HL-60 (cell line): ENCODE measurements at regions not wholly inside any gene's neighbourhood (a gene's known extent, or its start where the extent isn't known, plus 50 kb on each side); places are given as distances from the start of the nearest gene placed in this dataset.

Experiments used
- GABPA ChIP-seq: IDR thresholded peaks from 2 replicates; pipeline ENCODE4 v1.6.1; 2012; ENCODE audit warnings: low read depth
- POLR2AphosphoS5 ChIP-seq: IDR thresholded peaks from 2 replicates; pipeline ENCODE4 v1.6.1; 2012; ENCODE audit warnings: low read depth
- SPI1 ChIP-seq: IDR thresholded peaks from 2 replicates; pipeline ENCODE4 v1.6.1; 2012; ENCODE audit warnings: low read depth, mild to moderate bottlenecking, borderline replicate concordance
- TF ChIP-seq, protein P1 (sequence below): IDR thresholded peaks from one replicate; pipeline ENCODE4 v1.5.1; 2011; ENCODE audit warnings: low read length, control low read depth, inconsistent platforms; ENCODE audit not compliant: insufficient read depth
- TF ChIP-seq, protein P2 (sequence below): IDR thresholded peaks from 2 replicates; pipeline ENCODE4 v1.6.1; 2012; ENCODE audit warnings: low read depth; ENCODE audit not compliant: insufficient replicate concordance

DNA sequence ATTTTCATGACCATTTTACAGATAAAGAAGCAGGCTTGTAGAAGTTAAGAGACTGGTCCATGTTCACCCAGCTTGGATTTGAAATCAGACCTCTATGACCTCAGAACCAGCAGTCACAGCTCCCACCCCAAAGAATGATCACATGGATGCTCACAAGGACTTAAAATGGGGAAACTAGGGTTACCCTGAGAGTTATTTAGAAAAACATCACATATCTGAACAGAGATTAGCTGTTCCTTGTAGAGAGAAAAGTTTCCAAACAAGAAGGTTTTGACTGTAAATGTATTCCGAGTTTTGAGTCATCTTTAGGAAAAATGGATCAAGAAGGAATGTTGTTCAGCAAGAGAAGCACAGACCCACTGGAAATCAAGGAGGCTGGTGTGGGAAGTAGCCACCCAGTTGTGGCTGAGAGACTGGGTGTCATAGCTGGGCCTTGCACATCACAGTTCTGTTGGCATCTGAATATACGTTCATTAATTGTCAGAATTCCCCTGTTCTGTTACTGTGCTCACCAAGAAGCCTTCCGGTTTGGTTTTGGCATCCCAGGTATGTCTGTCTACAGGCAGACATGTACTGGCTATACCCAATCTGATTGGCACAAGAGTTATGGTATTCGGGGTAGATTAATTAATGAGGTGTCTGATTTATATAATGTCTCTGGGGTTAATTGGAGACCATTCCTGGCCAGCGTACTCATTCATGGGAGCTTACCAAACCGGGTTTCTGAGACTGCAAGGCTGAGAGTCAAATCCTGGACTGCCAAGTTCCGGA, 371.8 kb upstream of the SLC14A2 start:
- TF ChIP-seq, protein P1, sequence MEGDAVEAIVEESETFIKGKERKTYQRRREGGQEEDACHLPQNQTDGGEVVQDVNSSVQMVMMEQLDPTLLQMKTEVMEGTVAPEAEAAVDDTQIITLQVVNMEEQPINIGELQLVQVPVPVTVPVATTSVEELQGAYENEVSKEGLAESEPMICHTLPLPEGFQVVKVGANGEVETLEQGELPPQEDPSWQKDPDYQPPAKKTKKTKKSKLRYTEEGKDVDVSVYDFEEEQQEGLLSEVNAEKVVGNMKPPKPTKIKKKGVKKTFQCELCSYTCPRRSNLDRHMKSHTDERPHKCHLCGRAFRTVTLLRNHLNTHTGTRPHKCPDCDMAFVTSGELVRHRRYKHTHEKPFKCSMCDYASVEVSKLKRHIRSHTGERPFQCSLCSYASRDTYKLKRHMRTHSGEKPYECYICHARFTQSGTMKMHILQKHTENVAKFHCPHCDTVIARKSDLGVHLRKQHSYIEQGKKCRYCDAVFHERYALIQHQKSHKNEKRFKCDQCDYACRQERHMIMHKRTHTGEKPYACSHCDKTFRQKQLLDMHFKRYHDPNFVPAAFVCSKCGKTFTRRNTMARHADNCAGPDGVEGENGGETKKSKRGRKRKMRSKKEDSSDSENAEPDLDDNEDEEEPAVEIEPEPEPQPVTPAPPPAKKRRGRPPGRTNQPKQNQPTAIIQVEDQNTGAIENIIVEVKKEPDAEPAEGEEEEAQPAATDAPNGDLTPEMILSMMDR: no peak
- TF ChIP-seq GABPA (no peak), POLR2AphosphoS5 (no peak), SPI1 (no peak)
- TF ChIP-seq, protein P2, sequence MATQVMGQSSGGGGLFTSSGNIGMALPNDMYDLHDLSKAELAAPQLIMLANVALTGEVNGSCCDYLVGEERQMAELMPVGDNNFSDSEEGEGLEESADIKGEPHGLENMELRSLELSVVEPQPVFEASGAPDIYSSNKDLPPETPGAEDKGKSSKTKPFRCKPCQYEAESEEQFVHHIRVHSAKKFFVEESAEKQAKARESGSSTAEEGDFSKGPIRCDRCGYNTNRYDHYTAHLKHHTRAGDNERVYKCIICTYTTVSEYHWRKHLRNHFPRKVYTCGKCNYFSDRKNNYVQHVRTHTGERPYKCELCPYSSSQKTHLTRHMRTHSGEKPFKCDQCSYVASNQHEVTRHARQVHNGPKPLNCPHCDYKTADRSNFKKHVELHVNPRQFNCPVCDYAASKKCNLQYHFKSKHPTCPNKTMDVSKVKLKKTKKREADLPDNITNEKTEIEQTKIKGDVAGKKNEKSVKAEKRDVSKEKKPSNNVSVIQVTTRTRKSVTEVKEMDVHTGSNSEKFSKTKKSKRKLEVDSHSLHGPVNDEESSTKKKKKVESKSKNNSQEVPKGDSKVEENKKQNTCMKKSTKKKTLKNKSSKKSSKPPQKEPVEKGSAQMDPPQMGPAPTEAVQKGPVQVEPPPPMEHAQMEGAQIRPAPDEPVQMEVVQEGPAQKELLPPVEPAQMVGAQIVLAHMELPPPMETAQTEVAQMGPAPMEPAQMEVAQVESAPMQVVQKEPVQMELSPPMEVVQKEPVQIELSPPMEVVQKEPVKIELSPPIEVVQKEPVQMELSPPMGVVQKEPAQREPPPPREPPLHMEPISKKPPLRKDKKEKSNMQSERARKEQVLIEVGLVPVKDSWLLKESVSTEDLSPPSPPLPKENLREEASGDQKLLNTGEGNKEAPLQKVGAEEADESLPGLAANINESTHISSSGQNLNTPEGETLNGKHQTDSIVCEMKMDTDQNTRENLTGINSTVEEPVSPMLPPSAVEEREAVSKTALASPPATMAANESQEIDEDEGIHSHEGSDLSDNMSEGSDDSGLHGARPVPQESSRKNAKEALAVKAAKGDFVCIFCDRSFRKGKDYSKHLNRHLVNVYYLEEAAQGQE: no peak
